CD4-positive, alpha-beta T cell (primary cell): ENCODE measurements at regions not wholly inside any gene's neighbourhood (a gene's known extent, or its start where the extent isn't known, plus 50 kb on each side); places are given as distances from the start of the nearest gene placed in this dataset.

Source experiments
- ATAC-seq: fragments of 200-7000 bp; cut with Tn5 transposase; one replicate; pipeline ENCODE4 v1.10.0; 2022; ENCODE audit warnings: mild to moderate bottlenecking; ENCODE audit not compliant: poor library complexity
- CTCF ChIA-PET: fragments of 350-600 bp; sonication (Branson Sonifier 250); formaldehyde crosslinking; loops from one replicate; lab custom pipeline; 2021; ENCODE audit warnings: antibody characterized with exemption, inconsistent platforms; lab: Charles Lee
- POLR2A ChIA-PET: fragments of 350-600 bp; sonication (Branson Sonifier 250); formaldehyde crosslinking; loops from one replicate; lab custom pipeline; 2021; ENCODE audit warnings: antibody characterized with exemption, inconsistent platforms; lab: Charles Lee
- DNase-seq, 14 experiments: peaks; one replicate each; pipeline ENCODE4 v3.0.0-alpha.2; 2013 to 2020; ENCODE audit warnings: mixed read lengths in 2 of 14
- H3K27ac ChIP-seq, 2 donors: one replicate each; pipeline versions ENCODE4 v1.5.1 to v1.7.0; 2013; ENCODE audit warnings: low read length in 2 of 2, low read depth in 1 of 2, mild to moderate bottlenecking in 1 of 2
- H3K27me3 ChIP-seq, 2 experiments: 1 replicate in 1 of 2; 2 replicates in 1 of 2; pipeline versions ENCODE4 v1.6.1 to v1.7.0; 2013; ENCODE audit warnings: low read length in 2 of 2, control low read depth in 1 of 2, mild to moderate bottlenecking in 1 of 2, moderate library complexity in 1 of 2; ENCODE audit not compliant: insufficient read depth in 2 of 2, control insufficient read depth in 1 of 2
- H3K36me3 ChIP-seq: one replicate; pipeline ENCODE4 v1.6.1; 2013; ENCODE audit warnings: low read length, control low read depth; ENCODE audit not compliant: insufficient read depth
- H3K4me1 ChIP-seq: one replicate; pipeline ENCODE4 v1.6.1; 2013; ENCODE audit warnings: low read length, control low read depth; ENCODE audit not compliant: insufficient read depth
- H3K4me3 ChIP-seq: one replicate; pipeline ENCODE4 v1.5.1; 2013; ENCODE audit warnings: mild to moderate bottlenecking, low read length, moderate library complexity
- H3K9me3 ChIP-seq, 2 experiments: 1 replicate in 1 of 2; 2 replicates in 1 of 2; pipeline versions ENCODE4 v1.6.1 to v1.7.0; 2013; ENCODE audit warnings: low read length in 2 of 2, mild to moderate bottlenecking in 2 of 2, control low read depth in 1 of 2, moderate library complexity in 1 of 2; ENCODE audit not compliant: control insufficient read depth in 1 of 2, insufficient read depth in 1 of 2
- H3K27ac Mint-ChIP-seq: one replicate; pipeline ENCODE4 v1.8.0; 2020; ENCODE audit warnings: mixed read lengths
- H3K27me3 Mint-ChIP-seq: one replicate; pipeline ENCODE4 v1.8.0; 2021; ENCODE audit warnings: mixed read lengths
- H3K36me3 Mint-ChIP-seq: one replicate; pipeline ENCODE4 v1.8.0; 2021; ENCODE audit warnings: low read depth, mixed read lengths
- H3K4me1 Mint-ChIP-seq: one replicate; pipeline ENCODE4 v1.8.0; 2021; ENCODE audit warnings: low read depth, mixed read lengths
- H3K4me3 Mint-ChIP-seq: one replicate; pipeline ENCODE4 v1.8.0; 2020; ENCODE audit warnings: mild to moderate bottlenecking, mixed read lengths
- H3K9me3 Mint-ChIP-seq: one replicate; pipeline ENCODE4 v1.8.0; 2020; ENCODE audit warnings: mixed read lengths
- intact Hi-C, 2 experiments: fragments of 100-400 bp; cut with DNase I in 1 of 2; cut with micrococcal nuclease in 1 of 2; formaldehyde crosslinking; loops; one replicate each; pipeline versions ENCODE4 v1.15.1 to v1.9.0; 2023 to 2025; cut with DNase I, micrococcal nuclease
- TF ChIP-seq, protein P1 (sequence below): fragments of 200-600 bp; IDR thresholded peaks from one replicate; pipeline ENCODE4 v1.8.0; 2022; ENCODE audit warnings: antibody characterized with exemption, mild to moderate bottlenecking

DNA sequence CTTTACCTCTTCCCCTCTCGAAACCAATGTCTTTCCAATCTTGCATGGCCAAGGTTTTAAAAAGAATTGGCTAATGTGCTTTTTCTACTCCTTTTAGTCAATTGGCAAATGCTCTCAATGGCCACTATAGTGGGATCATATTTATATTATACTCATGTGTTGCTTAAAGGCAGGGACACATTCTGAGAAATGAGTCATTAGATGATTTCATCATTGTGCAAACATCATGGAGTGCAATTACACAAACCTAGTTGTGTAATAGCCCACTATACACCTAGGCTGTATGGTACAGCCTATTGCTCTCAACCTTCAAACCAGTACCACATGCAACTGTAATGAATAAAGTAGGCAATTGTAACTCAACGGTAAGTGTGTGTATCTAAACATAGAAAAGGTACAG lies 180.9 kb downstream of the HS3ST3A1 start:
- Histone ChIP-seq H3K4me3 (no peak overlapping the region), H3K4me1 (no peaks in the 10 kb centered on the region), H3K36me3 (no peaks in the 10 kb centered on the region), H3K27ac (no peak overlapping the region), H3K9me3 (peaks cover 0 to 3% of the 10 kb centered on the region in 2 experiments), H3K27me3 (peaks cover 2 to 4% of the 10 kb centered on the region in 2 experiments)
- no peak for ATAC-seq
- H3K27ac Mint-ChIP-seq = no peak overlapping the region
- TF ChIP-seq, protein P1, sequence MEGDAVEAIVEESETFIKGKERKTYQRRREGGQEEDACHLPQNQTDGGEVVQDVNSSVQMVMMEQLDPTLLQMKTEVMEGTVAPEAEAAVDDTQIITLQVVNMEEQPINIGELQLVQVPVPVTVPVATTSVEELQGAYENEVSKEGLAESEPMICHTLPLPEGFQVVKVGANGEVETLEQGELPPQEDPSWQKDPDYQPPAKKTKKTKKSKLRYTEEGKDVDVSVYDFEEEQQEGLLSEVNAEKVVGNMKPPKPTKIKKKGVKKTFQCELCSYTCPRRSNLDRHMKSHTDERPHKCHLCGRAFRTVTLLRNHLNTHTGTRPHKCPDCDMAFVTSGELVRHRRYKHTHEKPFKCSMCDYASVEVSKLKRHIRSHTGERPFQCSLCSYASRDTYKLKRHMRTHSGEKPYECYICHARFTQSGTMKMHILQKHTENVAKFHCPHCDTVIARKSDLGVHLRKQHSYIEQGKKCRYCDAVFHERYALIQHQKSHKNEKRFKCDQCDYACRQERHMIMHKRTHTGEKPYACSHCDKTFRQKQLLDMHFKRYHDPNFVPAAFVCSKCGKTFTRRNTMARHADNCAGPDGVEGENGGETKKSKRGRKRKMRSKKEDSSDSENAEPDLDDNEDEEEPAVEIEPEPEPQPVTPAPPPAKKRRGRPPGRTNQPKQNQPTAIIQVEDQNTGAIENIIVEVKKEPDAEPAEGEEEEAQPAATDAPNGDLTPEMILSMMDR = no peak
- H3K27me3 Mint-ChIP-seq = no peaks in the 10 kb centered on the region
- intact Hi-C loops = no loop called here
- no peaks in the 10 kb centered on the region for H3K9me3 Mint-ChIP-seq
- ChIA-PET POLR2A (no interaction called here), CTCF (no interaction called here)
- no peaks in the 10 kb centered on the region for H3K4me1 Mint-ChIP-seq
- no peak for DNase-seq
- H3K4me3 Mint-ChIP-seq = no peak overlapping the region
- no peaks in the 10 kb centered on the region for H3K36me3 Mint-ChIP-seq

DNA sequence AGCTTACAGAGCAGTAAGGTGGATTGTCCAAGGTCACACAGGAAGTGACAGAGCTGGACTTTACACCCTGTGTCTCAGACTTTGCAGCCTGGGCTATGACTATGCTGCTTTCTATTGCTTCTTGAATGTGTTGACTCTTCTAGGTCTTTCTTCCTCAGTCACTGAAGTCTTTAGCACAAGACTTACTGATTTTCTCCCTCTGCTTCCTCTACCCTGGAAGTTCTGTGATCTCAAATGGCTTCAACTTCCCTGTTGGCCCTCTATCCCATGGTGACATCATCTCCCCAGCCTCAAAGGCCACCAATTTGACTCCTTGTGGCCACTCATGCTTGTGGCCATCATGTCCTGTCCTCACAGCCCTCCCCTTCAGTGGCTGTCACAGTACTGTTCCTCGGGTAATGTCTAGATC lies 181.3 kb downstream of the HS3ST3A1 start:
- CTCF ChIA-PET = no interaction called here
- ATAC-seq (no peak), DNase-seq (peak in 1 of 14 experiments; percentile 8)
- Mint-ChIP-seq H3K9me3 (no peaks in the 10 kb centered on the region), H3K4me1 (no peaks in the 10 kb centered on the region), H3K27ac (no peak overlapping the region), H3K4me3 (no peak overlapping the region), H3K36me3 (no peaks in the 10 kb centered on the region), H3K27me3 (peaks cover 3% of the 10 kb centered on the region)
- Histone ChIP-seq H3K27ac (no peak overlapping the region), H3K27me3 (peaks cover 2 to 4% of the 10 kb centered on the region in 2 experiments), H3K4me3 (no peak overlapping the region), H3K4me1 (no peaks in the 10 kb centered on the region), H3K9me3 (peaks cover 0 to 3% of the 10 kb centered on the region in 2 experiments), H3K36me3 (no peaks in the 10 kb centered on the region)
- TF ChIP-seq, protein P1 = no peak
- POLR2A ChIA-PET = no interaction called here
- intact Hi-C loops = no loop called here

DNA sequence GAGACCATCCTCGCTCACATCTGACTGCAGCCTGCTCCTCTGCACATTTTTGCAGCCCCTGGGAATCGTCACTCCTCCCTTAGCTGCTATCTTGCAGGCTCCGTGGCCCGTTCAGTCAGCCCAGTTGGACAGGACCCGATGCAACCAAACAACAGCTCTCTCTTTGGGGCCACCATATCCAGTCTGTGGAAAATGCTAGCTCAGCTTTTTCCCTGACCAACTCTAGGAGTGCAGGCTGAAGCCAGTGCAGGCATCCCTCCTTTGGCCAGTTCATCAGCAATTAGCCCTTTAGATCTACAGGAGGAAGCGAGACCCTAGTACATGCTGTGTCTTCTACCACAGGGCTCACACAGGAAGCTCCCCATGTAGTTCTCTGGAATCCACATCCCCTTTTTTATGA lies 182.1 kb downstream of the HS3ST3A1 start:
- H3K4me3 ChIP-seq = no peak overlapping the region
- TF ChIP-seq, protein P1 = no peak

More for the DNA sequence above, 182.1 kb downstream of the HS3ST3A1 start:
- no peaks in the 10 kb centered on the region for H3K4me1 ChIP-seq
- ATAC-seq (no peak), DNase-seq (no peak)
- intact Hi-C loops = no loop called here
- POLR2A ChIA-PET = no interaction called here
- Mint-ChIP-seq H3K9me3 (no peaks in the 10 kb centered on the region), H3K4me3 (no peak overlapping the region), H3K27me3 (peaks cover 11% of the 10 kb centered on the region), H3K4me1 (no peaks in the 10 kb centered on the region), H3K27ac (no peak overlapping the region), H3K36me3 (no peaks in the 10 kb centered on the region)
- H3K9me3 ChIP-seq = peaks cover 0 to 3% of the 10 kb centered on the region in 2 experiments
- H3K36me3 ChIP-seq = no peaks in the 10 kb centered on the region
- H3K27me3 ChIP-seq = peaks cover 2 to 4% of the 10 kb centered on the region in 2 experiments
- no peak overlapping the region for H3K27ac ChIP-seq
- CTCF ChIA-PET = no interaction called here
